ENCODE measurements at regions not wholly inside any gene's neighbourhood (a gene's known extent, or its start where the extent isn't known, plus 50 kb on each side); places are given as distances from the start of the nearest gene placed in this dataset.

GRCh38 chr3:167188592-167188991, 191.5 kb downstream of the ZBBX start:
- no peak for DNase-seq

GRCh38 chr3:167187221-167187620, 192.9 kb downstream of the ZBBX start:
- DNase-seq, result no peak

- no peak for DNase-seq
Measured at GRCh38 chr3:167184511-167184910, 195.6 kb downstream of the ZBBX start.

- DNase-seq, result no peak
Measured at GRCh38 chr3:167172377-167172776, 207.7 kb downstream of the ZBBX start.

GRCh38 chr3:167167491-167167890, 212.6 kb downstream of the ZBBX start:
- no peak for DNase-seq

- no peak for DNase-seq
Measured at GRCh38 chr3:167166594-167167253, 213.4 kb downstream of the ZBBX start.

- no peak for DNase-seq
Measured at GRCh38 chr3:167166012-167166411, 214.1 kb downstream of the ZBBX start.

- DNase-seq, result no peak
Measured at GRCh38 chr3:167163580-167163979, 216.5 kb downstream of the ZBBX start.

GRCh38 chr3:167162083-167162482, 218.0 kb downstream of the ZBBX start:
- no peak for DNase-seq

- no peak for DNase-seq
Measured at GRCh38 chr3:167160781-167161180, 219.3 kb downstream of the ZBBX start.

GRCh38 chr3:167151636-167152035, 228.5 kb downstream of the ZBBX start:
- DNase-seq, result no peak

- DNase-seq, result no peak
Measured at GRCh38 chr3:167148136-167148535, 232.0 kb downstream of the ZBBX start.

- no peak for DNase-seq
Measured at GRCh38 chr3:167146911-167147310, 233.2 kb downstream of the ZBBX start.

GRCh38 chr3:167125612-167126407, 254.3 kb downstream of the ZBBX start:
- DNase-seq, result no peak

- DNase-seq, result no peak
Measured at GRCh38 chr3:167120828-167121227, 259.3 kb downstream of the ZBBX start.

- DNase-seq, result no peak
Measured at GRCh38 chr3:167116120-167116922, 263.8 kb downstream of the ZBBX start.

- DNase-seq, result no peak
Measured at GRCh38 chr3:167115331-167115934, 264.7 kb downstream of the ZBBX start.

- no peak for DNase-seq
Measured at GRCh38 chr3:167114619-167115018, 265.5 kb downstream of the ZBBX start.

- DNase-seq, result no peak
Measured at GRCh38 chr3:167113035-167113830, 266.9 kb downstream of the ZBBX start.

GRCh38 chr3:167110901-167111300, 269.2 kb downstream of the ZBBX start:
- DNase-seq, result no peak

- DNase-seq, result no peak
Measured at GRCh38 chr3:167109746-167110145, 270.4 kb downstream of the ZBBX start.

- DNase-seq, result no peak
Measured at GRCh38 chr3:167106456-167106855, 273.6 kb downstream of the ZBBX start.
